Esophagus muscularis mucosa (tissue), 4 donors: ENCODE measurements at regions not wholly inside any gene's neighbourhood (a gene's known extent, or its start where the extent isn't known, plus 50 kb on each side); places are given as distances from the start of the nearest gene placed in this dataset.

Source experiments
- CTCF ChIP-seq, 3 experiments: fragments of 200-600 bp in 2 of 3; fragments of 450-650 bp in 1 of 3; sonication (generic) in 2 of 3; IDR thresholded peaks; one replicate each; pipeline ENCODE4 v1.5.1; 2017 to 2019; ENCODE audit warnings: antibody characterized with exemption in 3 of 3, mild to moderate bottlenecking in 2 of 3, moderate library complexity in 1 of 3
- EP300 ChIP-seq: sonication (generic); formaldehyde crosslinking; IDR thresholded peaks from one replicate; pipeline ENCODE4 v1.6.1; 2017; ENCODE audit warnings: antibody characterized with exemption
- POLR2AphosphoS5 ChIP-seq, 2 donors: sonication (generic); formaldehyde crosslinking; IDR thresholded peaks; one replicate each; pipeline ENCODE4 v1.6.1; 2017; ENCODE audit warnings: antibody characterized with exemption in 2 of 2

GRCh38 chr5:174843263-174844250, 119.2 kb downstream of the MSX2 start:
- no peak for TF ChIP-seq CTCF (IDR thresholded peaks at IDR 0.05)
- TF ChIP-seq EP300 = no peak
- TF ChIP-seq POLR2AphosphoS5 (IDR thresholded peaks at IDR 0.05) = peak in 1 of 2 donors; percentile 45
